NCI-H446 treated with DMSO at 0.1 percent for 48 hours (cell line): ENCODE measurements at regions not wholly inside any gene's neighbourhood (a gene's known extent, or its start where the extent isn't known, plus 50 kb on each side); places are given as distances from the start of the nearest gene placed in this dataset.

Experiments used
- DNase-seq: peaks from one replicate; lab custom pipeline; 2025; lab: John Stamatoyannopoulos, UW

- no peak for DNase-seq
These were observed 100.7 kb downstream of the SPRY1 start for GRCh38 chr4:123497340-123497739.

- DNase-seq, result no peak
These were observed 105.1 kb downstream of the SPRY1 start for GRCh38 chr4:123501733-123502132.

GRCh38 chr4:123503698-123504363, 107.2 kb downstream of the SPRY1 start:
- DNase-seq, result no peak

- DNase-seq, result no peak
These were observed 108.8 kb downstream of the SPRY1 start for GRCh38 chr4:123505095-123506010.

GRCh38 chr4:123506011-123506695, 109.6 kb downstream of the SPRY1 start:
- no peak for DNase-seq

GRCh38 chr4:123507376-123507775, 110.8 kb downstream of the SPRY1 start:
- no peak for DNase-seq

- DNase-seq, result no peak
These were observed 113.6 kb downstream of the SPRY1 start for GRCh38 chr4:123510221-123510620.

GRCh38 chr4:123510659-123511058, 114.1 kb downstream of the SPRY1 start:
- no peak for DNase-seq

GRCh38 chr4:123516576-123516975, 120.0 kb downstream of the SPRY1 start:
- no peak for DNase-seq

- no peak for DNase-seq
These were observed 120.6 kb downstream of the SPRY1 start for GRCh38 chr4:123517176-123517575.

GRCh38 chr4:123517971-123518370, 121.4 kb downstream of the SPRY1 start:
- no peak for DNase-seq

- no peak for DNase-seq
These were observed 123.7 kb downstream of the SPRY1 start for GRCh38 chr4:123520325-123520724.

- no peak for DNase-seq
These were observed 125.5 kb downstream of the SPRY1 start for GRCh38 chr4:123522081-123522480.

- no peak for DNase-seq
These were observed 126.1 kb downstream of the SPRY1 start for GRCh38 chr4:123522646-123523045.

- no peak for DNase-seq
These were observed 128.5 kb downstream of the SPRY1 start for GRCh38 chr4:123524958-123525628.

- DNase-seq, result no peak
These were observed 129.9 kb downstream of the SPRY1 start for GRCh38 chr4:123526511-123526910.

- DNase-seq, result no peak
These were observed 132.1 kb downstream of the SPRY1 start for GRCh38 chr4:123528501-123529277.

GRCh38 chr4:123529278-123529568, 132.6 kb downstream of the SPRY1 start:
- no peak for DNase-seq

- no peak for DNase-seq
These were observed 133.8 kb downstream of the SPRY1 start for GRCh38 chr4:123530357-123530756.

- DNase-seq, result no peak
These were observed 138.6 kb downstream of the SPRY1 start for GRCh38 chr4:123535037-123535748.

GRCh38 chr4:123536225-123536624, 139.6 kb downstream of the SPRY1 start:
- no peak for DNase-seq
